B cell (primary cell): ENCODE measurements at regions not wholly inside any gene's neighbourhood (a gene's known extent, or its start where the extent isn't known, plus 50 kb on each side); places are given as distances from the start of the nearest gene placed in this dataset.

Experiments used
- CTCF ChIP-seq: fragments of 200-600 bp; IDR thresholded peaks from one replicate; pipeline ENCODE4 v1.8.0; 2022; ENCODE audit warnings: antibody characterized with exemption, mild to moderate bottlenecking
- EZH2 ChIP-seq: IDR thresholded peaks from 2 replicates; pipeline ENCODE4 v1.6.1; 2012; ENCODE audit warnings: borderline replicate concordance, low read depth, mild to moderate bottlenecking, moderate library complexity, low read length; ENCODE audit not compliant: insufficient read depth, poor library complexity, severe bottlenecking

GRCh38 chr20:57905448-57905847, 195.6 kb upstream of the PMEPA1 start:
- TF ChIP-seq CTCF: no peak
- TF ChIP-seq EZH2: no peak
